NCI-H2227 treated with DMSO at 0.1 percent for 48 hours (cell line): ENCODE measurements at regions not wholly inside any gene's neighbourhood (a gene's known extent, or its start where the extent isn't known, plus 50 kb on each side); places are given as distances from the start of the nearest gene placed in this dataset.
"Not testable (repeated sequence)": the region's sequence is repeated elsewhere in the genome, so short reads cannot be mapped to it uniquely, and the experiment has no call there.

Experiments used
- DNase-seq: peaks from one replicate; lab custom pipeline; 2025; lab: John Stamatoyannopoulos, UW

DNA sequence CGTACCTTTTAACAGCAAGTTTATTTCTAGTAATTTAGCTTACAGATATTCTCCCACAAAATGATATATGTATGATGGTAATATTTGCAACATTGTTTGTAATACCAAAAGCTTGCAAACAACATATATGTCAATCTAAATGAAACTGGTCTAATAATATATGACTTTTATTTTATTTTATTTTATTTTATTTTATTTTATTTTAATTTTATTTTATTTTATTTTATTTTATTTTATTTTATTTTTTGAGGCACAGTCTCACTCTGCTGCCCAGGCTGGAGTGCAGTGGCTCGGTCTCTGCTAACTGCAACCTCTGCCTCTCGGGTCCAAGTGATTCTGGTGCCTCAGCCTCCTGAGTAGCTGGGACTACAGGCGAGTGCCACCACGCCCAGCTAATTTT, 94.6 kb upstream of the ABCA1 start:
- DNase-seq: not testable (repeated sequence)

DNA sequence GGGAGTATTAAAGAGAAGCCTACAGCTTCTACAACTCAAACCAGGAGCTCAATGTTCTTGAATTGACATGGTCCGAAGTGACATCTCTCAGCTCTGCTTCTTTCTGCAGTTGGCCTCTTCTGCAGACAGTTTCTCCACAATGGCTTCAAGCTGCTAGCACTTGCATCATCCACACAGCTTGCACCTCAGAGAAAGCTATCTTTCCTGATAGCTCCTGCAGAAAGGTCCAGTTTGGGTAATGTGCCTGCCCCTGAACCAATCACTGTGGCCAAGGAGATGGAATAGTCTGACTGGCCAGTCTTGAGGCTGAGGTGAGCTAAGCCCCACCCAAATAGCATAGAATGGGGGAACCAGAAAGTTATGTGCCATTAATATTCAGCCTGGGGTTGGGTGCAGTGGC, 95.8 kb upstream of the ABCA1 start:
- no peak for DNase-seq

DNA sequence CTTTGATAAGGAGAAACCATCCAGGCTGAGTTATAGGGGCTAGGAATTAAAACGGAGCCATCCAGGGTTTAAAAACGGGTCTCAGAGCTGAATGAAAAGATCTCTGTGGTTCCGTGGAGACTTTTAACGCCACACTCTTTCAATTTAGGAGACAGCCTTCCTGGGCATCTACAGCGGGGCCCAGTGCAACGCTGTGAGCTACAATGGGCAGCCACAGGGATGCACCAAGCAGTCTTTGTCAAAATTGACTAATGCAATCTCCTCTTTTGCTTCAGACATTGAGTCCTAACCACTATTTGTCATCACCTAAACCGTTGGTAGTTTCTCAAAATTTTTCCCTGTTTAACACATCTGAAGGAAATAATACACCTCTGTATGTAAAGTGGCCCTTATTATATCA, 96.6 kb upstream of the ABCA1 start:
- no peak for DNase-seq

DNA sequence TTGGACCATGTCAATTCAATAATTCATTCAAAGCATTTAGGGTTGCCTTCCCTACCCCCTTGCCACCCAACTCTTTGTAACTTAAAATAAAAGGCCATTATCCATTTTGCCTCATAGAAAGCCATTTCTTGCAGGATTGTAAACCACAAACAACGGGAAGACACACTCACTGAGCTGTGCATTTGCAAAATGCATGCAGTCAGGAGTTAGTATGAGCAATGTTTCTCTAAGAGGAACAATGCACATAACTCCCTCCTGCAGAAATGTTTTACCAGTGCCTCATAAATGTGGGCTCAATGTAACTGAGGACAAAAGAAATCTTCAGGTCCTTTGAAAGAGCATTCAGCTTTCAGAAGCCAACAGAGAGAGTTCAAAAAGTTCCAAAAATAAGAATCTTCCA, 98.5 kb upstream of the ABCA1 start:
- DNase-seq: no peak

DNA sequence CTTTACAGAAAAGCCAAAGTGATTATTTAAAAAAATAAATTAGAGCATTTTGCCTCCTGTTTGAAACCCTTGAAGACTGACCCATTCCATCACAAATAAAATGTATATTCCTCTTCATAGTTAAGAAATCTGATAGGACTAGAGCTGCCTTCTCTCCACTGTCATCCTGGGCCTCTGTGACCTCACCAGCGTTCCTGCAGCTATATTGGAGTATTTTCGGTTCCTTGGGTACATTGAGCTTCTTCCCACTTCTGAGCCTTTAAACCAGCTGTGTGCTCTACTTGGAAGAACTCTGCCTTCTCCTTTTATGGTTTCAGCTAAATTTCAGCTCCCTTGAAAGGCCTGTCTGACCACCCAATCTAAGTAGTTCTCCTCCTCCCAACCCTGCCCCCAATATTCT, 99.1 kb upstream of the ABCA1 start:
- no peak for DNase-seq

DNA sequence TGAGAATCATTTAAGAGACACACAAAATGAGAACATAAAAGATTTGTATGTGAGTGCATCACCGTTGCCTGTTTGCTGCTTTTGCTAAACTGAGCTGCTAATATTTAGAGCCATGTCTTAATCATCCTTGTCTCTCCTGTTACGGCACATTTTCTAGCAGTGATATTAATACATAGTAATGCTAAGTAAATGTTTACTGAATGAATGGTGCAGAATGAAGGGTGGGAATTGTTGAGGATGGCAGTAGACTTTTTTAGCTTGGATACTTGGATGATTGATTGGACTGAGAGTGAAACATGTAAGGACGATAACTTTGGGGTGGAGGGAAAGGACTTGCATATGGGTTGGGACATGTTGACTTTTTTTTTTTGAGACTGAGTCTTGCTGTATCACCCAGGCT, 102.3 kb upstream of the ABCA1 start:
- no peak for DNase-seq

DNA sequence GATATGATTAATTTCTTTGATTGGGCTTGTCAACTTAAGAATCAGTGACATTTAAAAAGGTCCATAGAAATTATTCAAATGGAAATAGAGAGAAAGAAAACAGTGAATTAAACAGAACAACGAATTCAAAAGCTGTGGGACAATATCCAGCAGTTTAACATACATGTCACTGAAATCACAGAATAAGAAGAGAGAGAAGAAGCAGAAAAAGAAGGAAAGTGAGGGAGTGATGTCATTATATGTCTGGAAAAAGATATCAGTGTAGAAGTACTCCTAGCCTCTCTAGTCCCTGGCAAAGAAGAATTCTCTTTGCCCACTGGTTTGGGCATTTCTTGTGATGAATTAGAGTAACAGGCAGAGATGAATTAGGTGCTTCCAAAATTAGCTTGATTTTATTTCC, 109.2 kb upstream of the ABCA1 start:
- DNase-seq: no peak

DNA sequence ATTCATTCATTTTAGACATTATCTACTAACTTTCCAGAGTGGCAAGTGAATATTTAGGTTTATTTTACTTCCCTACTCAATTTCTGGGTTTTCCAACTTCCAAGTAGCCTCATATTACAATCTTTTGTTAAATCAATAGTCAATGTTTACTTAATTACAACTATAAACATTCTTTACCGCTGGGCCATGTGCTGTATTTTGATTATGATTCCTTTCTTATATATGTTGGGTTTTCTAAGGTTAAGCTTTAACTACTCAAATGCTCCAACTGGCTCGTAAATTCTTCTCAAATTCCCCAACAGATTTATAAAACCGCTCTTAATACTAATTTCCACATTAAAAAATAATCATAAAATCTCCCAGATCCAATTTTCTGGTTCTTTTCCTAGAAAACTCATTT, 110.1 kb upstream of the ABCA1 start:
- DNase-seq: no peak

DNA sequence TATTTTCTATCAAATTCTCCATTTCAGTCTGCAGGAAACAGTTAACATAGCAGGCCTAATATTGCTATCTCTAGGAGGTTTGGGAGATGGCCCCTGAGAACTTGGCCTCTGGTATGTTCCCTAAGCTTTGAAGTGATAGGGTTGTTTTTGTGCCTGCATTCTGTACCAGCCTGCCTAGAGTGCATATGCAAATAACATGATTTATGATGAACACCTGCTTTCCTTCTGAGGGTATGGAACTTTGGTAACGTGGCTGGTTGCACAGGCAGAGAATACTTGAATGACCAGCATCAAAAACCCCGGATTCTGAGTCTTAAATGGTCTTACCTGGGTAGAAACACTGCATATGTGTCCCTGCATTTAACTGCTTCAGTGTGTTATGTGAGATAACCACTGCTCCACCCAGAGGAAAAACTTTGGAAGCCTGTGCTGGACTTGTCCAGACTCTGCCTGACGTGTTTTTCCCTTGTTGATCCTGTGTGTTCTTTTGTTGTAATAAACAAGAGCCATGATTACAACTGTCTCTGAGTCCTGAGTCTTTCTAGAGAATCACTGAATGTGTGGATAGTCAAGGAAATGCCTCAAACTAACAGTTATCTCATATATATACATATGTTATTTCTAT, 111.3 kb upstream of the ABCA1 start:
- no peak for DNase-seq

DNA sequence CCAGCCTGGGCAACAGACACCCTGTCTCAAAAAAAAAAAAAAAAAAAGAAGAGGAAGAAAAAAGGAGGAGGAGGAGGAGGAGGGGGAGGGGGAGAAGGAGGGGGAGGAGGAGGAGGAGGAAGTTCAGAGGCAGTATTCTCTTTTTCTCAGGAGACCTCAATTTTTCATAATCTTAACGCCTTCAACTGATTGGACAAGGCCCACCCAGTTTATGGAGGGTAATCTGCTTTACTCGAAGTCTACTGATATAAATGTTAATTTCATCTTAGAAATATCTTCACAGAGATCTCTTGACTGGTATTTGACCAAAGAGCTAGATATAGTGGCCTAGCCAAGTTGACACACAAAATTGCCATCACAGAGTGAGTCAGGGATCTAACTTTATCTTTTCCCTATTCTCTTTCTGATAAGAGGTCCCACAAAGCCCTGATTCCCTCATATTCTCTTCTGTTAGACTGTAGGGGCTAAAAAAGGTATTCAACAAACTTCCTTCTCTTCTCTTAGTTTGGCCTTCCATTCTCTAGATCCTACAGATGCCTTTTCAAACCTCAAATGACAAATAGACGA, 115.5 kb upstream of the ABCA1 start:
- DNase-seq: no peak

DNA sequence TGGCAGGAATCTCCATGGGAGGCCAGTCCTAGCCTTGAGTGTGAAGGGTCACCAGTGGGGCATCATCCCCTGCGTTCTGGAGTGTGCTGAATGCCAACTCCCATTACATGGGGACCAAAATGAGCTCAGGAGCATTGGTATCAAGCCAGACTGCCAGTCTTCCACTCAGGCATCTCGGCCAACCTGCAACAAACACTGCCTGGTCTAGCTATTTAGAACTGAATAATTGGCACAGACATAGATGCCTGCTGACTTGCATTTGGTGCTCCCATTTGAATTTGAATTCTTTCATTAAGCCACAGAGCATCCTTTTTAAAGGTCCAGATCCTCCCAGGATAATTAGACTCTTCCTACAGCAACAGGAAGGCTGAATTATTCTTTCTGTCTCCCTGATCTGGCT, 116.6 kb upstream of the ABCA1 start:
- no peak for DNase-seq

DNA sequence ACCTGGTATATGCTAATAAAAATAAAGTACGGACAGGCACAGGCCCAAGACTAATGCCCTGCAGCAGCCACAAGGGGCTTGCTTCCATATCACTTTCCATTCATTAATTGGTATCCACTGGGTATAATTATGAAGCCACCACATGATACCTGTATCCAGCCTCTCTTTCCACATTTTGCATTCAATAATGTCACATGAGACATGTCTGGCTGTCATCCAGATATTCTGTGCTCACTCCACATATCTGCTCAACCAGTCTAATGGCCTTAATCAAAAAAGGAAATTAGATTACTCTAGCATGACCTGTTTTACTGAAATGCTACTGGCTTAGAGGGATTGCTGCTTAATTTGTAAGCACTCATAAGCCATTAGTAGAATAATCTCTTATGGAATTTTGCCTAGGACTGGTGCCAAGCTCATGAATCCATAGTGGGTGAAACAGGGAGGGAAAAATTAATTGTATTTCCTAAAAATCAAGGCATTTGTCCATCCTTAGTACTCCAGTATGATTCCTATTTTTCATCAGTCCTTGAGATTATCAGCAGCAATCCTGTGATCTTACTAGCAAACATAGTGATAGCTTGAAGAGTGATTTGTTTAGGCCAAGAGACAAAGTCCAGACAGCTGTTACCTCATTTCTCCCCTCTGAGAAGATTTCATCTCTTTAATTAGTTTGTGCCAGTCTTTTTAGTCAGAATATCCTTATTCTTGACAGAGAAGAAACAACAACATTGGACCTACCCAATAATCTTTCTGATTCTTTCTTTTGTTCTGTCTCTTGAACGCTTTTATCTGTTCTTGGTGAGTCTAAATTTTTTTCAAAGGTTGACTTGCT, 119.2 kb upstream of the ABCA1 start:
- DNase-seq: no peak

DNA sequence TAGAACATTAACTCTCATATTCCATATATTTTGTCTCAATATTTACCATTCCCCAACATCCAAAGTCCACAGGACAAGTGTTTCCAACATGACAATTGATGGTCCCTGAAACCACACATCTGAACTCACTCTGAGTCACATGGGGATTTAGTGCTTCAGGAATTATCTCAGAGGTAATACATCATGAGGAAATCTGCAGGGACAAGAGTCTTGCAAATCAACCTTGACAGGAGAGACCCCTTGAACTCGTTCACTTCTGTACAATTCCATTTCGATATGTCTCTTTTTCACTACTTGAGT, 119.7 kb upstream of the ABCA1 start:
- no peak for DNase-seq

DNA sequence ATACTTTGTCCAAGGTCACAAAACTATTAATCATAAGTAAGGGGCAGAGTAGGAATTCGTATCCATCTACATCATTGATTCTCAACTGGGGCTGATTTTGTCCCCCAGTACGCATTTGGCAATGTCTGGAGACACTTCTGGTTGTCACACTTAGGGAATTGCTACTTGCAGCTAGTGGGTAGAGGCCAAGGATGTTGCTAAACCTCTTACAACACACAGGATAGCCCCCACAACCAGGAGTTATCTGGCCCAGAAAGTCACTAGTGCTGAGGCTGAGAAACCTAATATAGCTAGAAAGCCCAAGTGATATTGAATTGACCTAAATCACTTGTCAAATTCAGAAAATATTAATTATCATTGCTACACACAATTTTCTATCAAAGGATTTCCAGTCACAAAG, 120.4 kb upstream of the ABCA1 start:
- no peak for DNase-seq

DNA sequence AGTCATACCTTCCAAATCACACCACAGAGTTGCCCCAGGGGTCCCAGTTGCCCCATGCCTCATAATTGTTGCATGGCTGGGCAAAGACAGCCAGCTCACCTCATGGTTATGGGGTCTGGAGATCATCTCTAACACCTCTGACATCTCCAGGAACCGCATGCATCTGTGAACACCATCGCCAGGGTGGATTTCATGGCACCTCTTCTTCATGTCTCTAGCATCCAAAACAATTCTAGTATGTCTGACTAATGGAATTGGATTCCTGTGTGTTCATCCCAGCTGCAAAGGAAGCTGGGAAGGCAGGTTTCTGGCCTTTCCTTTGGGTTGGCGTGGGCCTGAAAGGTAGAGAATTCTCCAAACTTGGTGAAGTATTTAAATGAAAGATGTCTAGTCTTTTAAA, 122.3 kb upstream of the ABCA1 start:
- no peak for DNase-seq

DNA sequence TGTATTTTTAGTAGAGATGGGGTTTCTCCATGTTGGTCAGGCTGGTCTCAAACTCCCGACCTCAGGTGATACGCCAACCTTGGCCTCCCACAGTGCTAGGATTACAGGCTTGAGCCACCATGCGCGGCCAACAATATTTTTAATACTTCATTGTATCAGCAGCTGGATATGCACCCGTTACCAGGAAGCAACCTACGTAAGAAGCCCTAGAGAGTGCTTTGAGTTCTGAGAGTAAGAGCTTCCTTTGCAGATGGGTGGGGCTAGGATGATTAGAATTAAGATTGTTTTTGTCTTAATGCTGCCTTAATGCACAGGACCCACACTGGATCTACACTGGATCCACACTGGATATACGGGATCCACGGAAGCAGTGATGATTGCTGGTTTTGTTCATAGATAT, 123.9 kb upstream of the ABCA1 start:
- DNase-seq: no peak

DNA sequence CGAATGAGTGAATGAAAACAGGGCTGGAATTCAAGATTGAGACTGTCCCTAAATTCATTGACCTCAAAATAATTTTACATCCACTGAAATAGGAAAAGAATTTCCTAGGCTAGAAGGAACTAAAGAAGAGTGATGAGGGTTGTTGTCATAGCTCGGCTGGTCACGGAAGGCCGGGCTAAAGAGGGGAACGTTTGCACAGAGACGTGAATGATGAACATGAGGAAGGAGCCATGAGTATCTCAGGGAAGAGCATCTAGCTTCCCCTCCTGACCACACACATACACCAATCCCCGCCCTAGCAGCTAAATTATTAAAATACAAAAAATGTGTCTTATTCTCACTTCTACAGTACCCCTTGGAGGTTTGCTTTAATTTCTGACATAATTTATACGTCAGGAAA, 124.4 kb upstream of the ABCA1 start:
- DNase-seq: no peak

DNA sequence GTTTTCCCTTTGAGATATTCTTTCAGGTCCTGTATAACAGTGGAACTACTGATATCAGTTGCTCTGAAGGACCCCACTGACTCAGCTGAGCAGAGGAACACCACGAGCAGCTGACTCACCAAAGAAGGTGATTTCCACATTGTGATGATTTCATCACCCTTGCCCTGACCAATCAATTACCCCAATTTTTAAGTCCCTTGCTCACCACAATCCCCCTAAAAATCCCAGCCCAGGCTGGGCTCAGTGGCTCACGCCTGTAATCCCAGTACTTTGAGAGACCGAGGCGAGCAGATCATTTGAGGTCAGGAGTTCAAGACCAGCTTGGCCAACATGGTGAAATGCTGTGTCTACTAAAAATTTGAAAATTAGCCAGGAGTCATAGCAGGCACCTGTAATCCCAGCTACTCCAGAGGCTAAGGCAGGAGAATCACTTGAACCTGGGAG, 125.3 kb upstream of the ABCA1 start:
- no peak for DNase-seq

DNA sequence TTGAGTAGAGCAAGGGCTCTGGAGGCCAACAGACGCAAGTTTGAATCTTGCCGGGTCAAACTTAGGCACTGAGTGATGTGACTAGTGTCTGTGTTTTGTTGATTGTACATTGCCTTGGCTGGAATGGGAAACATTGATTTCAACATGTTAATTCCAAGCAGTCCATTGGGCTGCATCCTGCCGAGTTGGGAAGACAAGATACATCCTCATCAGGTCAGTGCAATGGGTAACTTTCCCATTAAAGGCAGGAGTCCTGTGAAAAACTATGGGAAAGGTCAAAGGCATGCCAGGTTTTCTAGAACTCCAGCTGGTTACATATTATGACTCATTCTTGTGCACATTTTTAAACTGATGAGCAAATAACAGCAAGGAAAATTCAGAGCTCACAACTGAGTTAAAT, 126.5 kb upstream of the ABCA1 start:
- no peak for DNase-seq

DNA sequence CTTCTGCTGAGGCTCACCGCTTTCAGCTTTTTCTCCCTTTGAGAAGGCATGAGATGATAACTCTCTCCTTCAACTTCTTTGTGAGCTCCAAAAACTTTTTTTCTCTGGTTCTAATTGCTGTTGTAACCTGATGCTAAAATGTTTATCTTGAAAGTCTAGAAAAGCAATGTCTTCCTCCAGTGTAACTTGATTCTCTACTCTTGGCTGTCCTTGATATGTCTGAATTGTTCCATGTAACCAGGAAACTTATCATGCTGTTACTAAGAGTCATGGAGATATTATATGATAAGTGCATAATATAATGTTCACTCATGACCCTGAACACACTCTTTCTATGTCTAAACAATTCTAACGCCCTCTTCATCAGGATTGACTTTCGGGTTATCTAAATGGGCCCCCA, 128.0 kb upstream of the ABCA1 start:
- no peak for DNase-seq

DNA sequence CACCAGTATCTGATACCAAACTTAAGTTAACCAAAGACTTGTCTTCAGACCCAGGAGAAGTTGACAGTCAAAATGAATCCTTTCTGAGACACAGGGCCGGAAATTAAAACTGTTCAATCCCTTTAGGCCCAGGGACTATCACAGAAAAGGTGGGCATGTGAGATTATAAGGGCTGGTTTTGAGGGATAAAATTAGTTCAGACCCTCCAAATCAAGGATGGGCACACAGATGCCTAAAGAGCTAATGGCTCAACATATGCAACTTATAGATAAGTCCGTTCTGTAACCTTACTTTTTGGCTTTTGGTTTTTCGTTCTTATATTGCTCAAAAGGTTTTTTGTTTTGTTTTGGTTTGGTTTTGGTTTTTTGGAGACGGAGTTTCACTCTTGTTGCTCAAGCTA, 129.6 kb upstream of the ABCA1 start:
- no peak for DNase-seq

DNA sequence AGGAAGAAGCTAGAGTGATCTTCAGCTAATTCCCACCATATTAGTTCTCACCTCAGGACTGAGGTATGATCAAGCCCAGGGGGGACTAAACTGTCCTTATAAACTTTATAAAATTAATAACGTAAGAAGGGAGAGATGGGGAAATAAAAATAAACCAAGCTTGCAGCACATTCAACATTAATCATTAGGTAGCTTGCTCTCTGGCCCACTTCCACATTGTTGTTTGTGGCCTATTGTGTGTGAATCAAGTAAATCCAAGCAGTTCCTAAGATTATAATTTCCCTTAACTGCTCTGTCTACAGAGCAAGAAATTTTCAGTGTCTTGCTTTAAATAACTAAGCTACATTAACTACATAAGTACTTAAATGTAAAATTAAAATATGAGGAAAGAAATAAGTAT, 131.3 kb upstream of the ABCA1 start:
- no peak for DNase-seq

DNA sequence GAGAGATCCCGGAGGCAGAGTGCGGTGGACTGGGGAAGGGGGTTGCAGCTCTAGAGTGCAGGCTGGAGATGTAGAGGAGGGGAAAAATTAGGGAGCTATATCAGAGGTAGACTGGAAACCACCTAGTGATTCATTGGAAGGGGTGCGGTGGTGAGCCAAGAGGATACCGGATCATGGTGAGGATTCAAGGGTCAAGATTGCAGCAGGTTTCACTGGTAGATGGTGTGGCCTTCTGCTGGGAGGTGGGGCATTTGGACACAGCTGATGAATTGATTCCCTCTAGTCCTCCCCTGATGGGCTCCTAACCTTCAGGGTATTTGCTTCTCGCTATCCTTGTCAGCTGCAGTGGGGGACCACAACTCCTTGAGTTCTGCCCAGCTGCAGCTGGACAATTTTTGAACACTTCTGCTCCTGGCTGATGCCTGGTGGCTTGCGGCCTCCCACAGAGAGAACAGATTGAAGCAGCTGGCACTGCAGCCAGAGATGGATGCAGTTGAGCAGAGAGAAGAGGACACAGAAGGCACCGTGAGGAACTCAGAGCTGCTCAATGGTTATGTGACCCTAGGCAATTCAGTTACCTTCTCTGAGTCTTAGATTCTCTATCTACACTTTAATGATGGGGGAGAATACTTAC, 134.4 kb upstream of the ABCA1 start:
- DNase-seq: no peak
